ENCODE measurements at regions not wholly inside any gene's neighbourhood (a gene's known extent, or its start where the extent isn't known, plus 50 kb on each side); places are given as distances from the start of the nearest gene placed in this dataset.

DNA sequence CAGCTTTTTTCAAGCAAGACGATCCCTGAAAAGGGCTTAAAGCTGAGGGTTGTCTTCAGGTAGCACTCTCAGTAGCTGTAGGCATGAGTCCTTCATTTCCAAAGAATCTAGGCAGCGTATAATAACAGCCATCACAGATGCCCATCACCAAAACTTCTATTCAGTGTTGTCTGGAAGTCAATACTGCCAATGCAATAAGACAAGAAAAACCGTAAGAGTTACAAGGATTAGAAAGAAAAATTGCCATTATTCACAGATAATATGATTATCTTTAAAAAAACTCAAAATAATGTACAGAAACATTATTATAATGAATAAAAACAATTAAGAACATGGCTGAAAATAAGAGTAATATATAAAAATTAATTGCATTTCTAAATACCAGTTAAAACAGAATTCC lies 208.2 kb upstream of the ADRA1B start:
- no peaks in the 10 kb centered on the region for H3K79me2 ChIP-seq
- H3K9me2 ChIP-seq (replicated peaks; ENCODE audit: insufficient read depth), result no peaks in the 10 kb centered on the region
- H3K4me3 ChIP-seq, result no peak overlapping the region
- no peaks in the 10 kb centered on the region for H3K4me1 ChIP-seq (ENCODE audit: insufficient read depth)
- H3K27me3 ChIP-seq, result no peaks in the 10 kb centered on the region
- H3K27ac ChIP-seq, result no peak overlapping the region
- H3K4me2 ChIP-seq, result no peak overlapping the region
- DNase-seq (ENCODE audit: low spot score), result no peak
- 91% methylated on average over 3 of the region's 3 CpGs for WGBS (ENCODE audit: low lambda C conversion rate, missing lambda C conversion rate)
- no peaks in the 10 kb centered on the region for H3K9me3 ChIP-seq (ENCODE audit: low read depth)
- no peak overlapping the region for H2AFZ ChIP-seq
- no peaks in the 10 kb centered on the region for H3K36me3 ChIP-seq (replicated peaks; ENCODE audit: insufficient read depth, low read depth)
- no peak for TF ChIP-seq EZH2 (IDR thresholded peaks at IDR 0.05; ENCODE audit: borderline replicate concordance)
- no peak for TF ChIP-seq CTCF (IDR thresholded peaks at IDR 0.05; ENCODE audit: poor library complexity)
- no peak for TF ChIP-seq EZH2phosphoT487 (IDR thresholded peaks at IDR 0.05; ENCODE audit: low read depth, severe bottlenecking, unreplicated experiment)
- H4K20me1 ChIP-seq (ENCODE audit: insufficient read depth, poor library complexity, severe bottlenecking), result no peaks in the 10 kb centered on the region

DNA sequence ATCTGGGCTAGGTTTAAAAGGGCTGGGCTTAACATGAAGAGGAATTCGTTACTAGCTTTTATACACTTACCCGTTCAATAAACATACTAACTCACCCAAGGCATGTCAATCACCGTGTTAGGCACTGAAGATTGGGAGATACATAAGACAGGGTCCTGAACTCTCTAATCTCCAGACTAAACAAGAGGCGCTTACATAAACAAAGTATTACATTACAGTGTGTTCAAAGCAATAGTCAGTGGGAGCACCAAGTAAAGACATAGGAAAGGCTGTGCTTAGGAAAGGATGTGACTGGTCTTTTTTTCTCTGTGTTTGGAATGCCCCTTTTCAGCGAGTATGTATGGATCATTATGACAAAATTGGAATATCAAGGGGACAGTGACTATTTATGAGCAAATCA lies 203.6 kb upstream of the ADRA1B start:
- DNase-seq (ENCODE audit: low spot score), result no peak
- no peak for TF ChIP-seq EZH2 (IDR thresholded peaks at IDR 0.05; ENCODE audit: borderline replicate concordance)
- no peak for TF ChIP-seq EZH2phosphoT487 (IDR thresholded peaks at IDR 0.05; ENCODE audit: low read depth, severe bottlenecking, unreplicated experiment)
- no peak for TF ChIP-seq CTCF (IDR thresholded peaks at IDR 0.05; ENCODE audit: poor library complexity)
- no peaks in the 10 kb centered on the region for H3K79me2 ChIP-seq
- H4K20me1 ChIP-seq (ENCODE audit: insufficient read depth, poor library complexity, severe bottlenecking), result no peaks in the 10 kb centered on the region
- WGBS (ENCODE audit: low lambda C conversion rate, missing lambda C conversion rate), result 21% methylated on average over 5 of the region's 5 CpGs
- H3K4me1 ChIP-seq (ENCODE audit: insufficient read depth), result no peaks in the 10 kb centered on the region
- H3K4me2 ChIP-seq, result peak overlapping the region; percentile 42
- H3K27ac ChIP-seq, result no peak overlapping the region
- no peak overlapping the region for H2AFZ ChIP-seq
- H3K36me3 ChIP-seq (replicated peaks; ENCODE audit: insufficient read depth, low read depth), result no peaks in the 10 kb centered on the region
- H3K4me3 ChIP-seq, result no peak overlapping the region
- no peaks in the 10 kb centered on the region for H3K27me3 ChIP-seq
- H3K9me3 ChIP-seq (ENCODE audit: low read depth), result no peaks in the 10 kb centered on the region
- no peaks in the 10 kb centered on the region for H3K9me2 ChIP-seq (replicated peaks; ENCODE audit: insufficient read depth)

DNA sequence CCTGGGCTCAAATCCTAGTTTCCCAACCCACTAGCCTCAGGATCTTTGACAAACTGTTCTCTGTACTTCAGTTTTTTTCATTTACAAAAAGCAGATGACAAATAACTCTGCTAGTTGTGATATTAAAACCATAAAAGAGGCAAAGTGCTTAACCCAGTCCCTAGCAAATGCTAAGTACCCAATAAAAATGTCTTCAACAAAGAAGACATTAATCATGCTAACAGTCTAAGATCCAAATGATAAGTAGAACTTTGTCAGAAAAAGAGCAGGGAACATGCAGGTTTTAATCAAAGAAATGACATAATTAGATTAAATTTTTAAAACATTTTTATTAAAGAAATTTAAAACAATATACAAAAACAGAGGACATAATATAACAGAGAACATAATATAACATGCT lies 203.0 kb upstream of the ADRA1B start:
- Histone ChIP-seq H3K4me1 (ENCODE audit: insufficient read depth) (no peaks in the 10 kb centered on the region), H3K4me2 (no peak overlapping the region), H3K36me3 (replicated peaks; ENCODE audit: insufficient read depth, low read depth) (no peaks in the 10 kb centered on the region), H2AFZ (no peak overlapping the region), H3K79me2 (no peaks in the 10 kb centered on the region), H3K9me3 (ENCODE audit: low read depth) (no peaks in the 10 kb centered on the region), H3K27ac (no peak overlapping the region), H3K4me3 (no peak overlapping the region), H3K9me2 (replicated peaks; ENCODE audit: insufficient read depth) (no peaks in the 10 kb centered on the region), H4K20me1 (ENCODE audit: insufficient read depth, poor library complexity, severe bottlenecking) (no peaks in the 10 kb centered on the region), H3K27me3 (no peaks in the 10 kb centered on the region)
- no peak for TF ChIP-seq CTCF (IDR thresholded peaks at IDR 0.05; ENCODE audit: poor library complexity)
- no peak for TF ChIP-seq EZH2phosphoT487 (IDR thresholded peaks at IDR 0.05; ENCODE audit: low read depth, severe bottlenecking, unreplicated experiment)
- DNase-seq (ENCODE audit: low spot score), result no peak

DNA sequence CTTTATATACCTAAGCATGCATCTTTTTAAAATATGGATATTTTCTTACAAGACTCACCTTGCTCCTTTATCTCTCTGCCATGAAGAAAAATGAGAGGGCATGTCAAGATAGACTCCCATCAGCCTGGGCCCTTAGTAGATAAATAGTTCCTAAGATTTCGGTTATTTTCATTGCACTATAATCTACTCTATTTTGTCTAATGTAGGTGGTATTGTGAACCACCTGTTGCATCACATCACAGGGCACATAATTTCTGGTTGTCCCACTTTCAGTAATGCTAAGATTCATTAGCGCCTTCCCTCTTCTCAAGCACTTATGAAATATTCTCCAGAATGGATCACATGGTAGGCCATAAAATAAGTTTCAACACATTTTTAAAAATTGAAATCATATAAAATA lies 202.5 kb upstream of the ADRA1B start:
- Histone ChIP-seq H3K79me2 (no peaks in the 10 kb centered on the region), H3K4me1 (ENCODE audit: insufficient read depth) (no peaks in the 10 kb centered on the region), H3K27ac (no peak overlapping the region), H2AFZ (no peak overlapping the region), H4K20me1 (ENCODE audit: insufficient read depth, poor library complexity, severe bottlenecking) (no peaks in the 10 kb centered on the region), H3K9me3 (ENCODE audit: low read depth) (no peaks in the 10 kb centered on the region), H3K4me3 (no peak overlapping the region), H3K36me3 (replicated peaks; ENCODE audit: insufficient read depth, low read depth) (no peaks in the 10 kb centered on the region), H3K4me2 (no peak overlapping the region), H3K9me2 (replicated peaks; ENCODE audit: insufficient read depth) (no peaks in the 10 kb centered on the region), H3K27me3 (no peaks in the 10 kb centered on the region)
- 96% methylated on average over 2 of the region's 2 CpGs for WGBS (ENCODE audit: low lambda C conversion rate, missing lambda C conversion rate)
- no peak for TF ChIP-seq CTCF (IDR thresholded peaks at IDR 0.05; ENCODE audit: poor library complexity)
- TF ChIP-seq EZH2phosphoT487 (IDR thresholded peaks at IDR 0.05; ENCODE audit: low read depth, severe bottlenecking, unreplicated experiment), result no peak
- no peak for TF ChIP-seq EZH2 (IDR thresholded peaks at IDR 0.05; ENCODE audit: borderline replicate concordance)
- no peak for DNase-seq (ENCODE audit: low spot score)

Measured in hepatocyte (in vitro differentiated cells).